DMS53 (cell line): ENCODE measurements at regions not wholly inside any gene's neighbourhood (a gene's known extent, or its start where the extent isn't known, plus 50 kb on each side); places are given as distances from the start of the nearest gene placed in this dataset.
"Not testable (repeated sequence)": the region's sequence is repeated elsewhere in the genome, so short reads cannot be mapped to it uniquely, and the experiment has no call there.

Source experiments
- DNase-seq: peaks from one replicate; lab custom pipeline; 2025; lab: John Stamatoyannopoulos, UW

DNA sequence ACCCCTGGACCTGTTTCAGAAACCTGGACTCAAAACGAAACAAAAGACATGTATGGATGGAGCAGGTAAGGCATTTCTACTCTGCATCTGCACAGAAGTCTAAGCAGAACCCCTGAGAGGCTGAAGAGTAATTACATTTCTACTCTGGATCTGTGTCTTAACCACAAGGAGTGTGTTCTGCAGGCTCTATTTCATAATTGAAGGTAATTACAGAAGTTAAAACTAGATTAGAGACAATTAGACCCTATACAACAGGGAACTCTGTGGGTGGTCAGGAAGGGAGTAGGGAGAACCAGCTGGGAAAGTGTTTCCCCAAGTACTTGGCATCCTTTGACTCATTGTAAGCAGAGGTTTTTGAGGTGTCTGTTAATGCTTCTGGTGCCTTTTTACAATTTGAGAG, 69.8 kb downstream of the IGSF1 start:
- DNase-seq = no peak

DNA sequence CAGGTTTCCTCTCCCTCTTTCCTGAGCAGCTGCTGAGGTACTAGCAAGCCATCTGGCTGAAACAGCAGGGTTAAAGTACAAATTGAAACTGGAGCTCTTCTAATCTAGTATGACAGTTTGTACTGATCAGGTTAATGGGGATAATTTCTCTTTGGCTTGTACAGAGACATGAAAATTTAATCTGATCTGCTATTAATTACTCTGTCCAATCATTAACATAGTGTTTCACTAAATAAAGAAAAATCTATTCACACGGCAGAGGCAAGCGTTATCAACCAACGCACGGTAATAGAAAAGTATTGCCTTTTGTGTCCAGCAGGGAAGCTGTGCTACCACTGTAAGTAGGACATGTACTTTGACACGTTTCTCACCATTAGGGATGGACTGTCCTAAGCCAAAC, 71.1 kb downstream of the IGSF1 start:
- DNase-seq = peak; percentile 1

DNA sequence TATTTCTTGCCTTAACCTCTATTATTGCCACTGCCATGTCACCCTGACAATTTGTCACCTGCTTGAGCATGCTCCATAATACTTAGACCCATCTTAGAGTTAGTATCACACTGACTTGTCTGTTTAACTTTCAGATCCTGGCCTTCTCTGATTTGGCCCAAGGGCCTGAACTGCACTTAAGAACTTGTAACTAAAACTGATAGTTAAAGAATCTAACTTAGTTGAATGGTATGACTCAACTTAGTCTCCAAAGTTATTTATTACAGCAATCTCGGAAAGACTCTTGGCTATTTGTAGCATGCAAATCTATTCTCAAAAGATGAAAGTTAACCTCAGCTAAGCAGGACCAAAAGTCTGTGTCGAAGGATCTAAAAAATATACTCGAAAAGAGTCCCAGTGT, 72.3 kb downstream of the IGSF1 start:
- no peak for DNase-seq

DNA sequence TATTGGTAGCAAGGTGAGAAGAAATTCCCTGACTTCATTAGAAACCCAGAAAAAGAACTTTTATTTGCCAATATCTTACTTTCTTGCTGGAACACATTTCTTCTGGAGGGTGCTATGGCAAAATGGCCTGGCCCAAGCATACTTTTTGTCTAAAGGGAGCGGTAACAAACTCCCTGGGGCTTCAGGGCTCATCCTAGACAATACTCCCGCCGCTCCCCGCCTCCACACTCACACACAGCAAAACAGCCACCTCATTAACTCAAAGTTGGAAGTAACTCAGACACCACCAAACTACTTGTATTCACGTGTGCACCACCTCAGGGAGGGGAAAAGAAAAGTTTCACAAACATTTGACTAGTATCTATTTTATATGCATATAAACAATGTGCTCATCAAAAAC, 75.7 kb downstream of the IGSF1 start:
- DNase-seq = no peak

DNA sequence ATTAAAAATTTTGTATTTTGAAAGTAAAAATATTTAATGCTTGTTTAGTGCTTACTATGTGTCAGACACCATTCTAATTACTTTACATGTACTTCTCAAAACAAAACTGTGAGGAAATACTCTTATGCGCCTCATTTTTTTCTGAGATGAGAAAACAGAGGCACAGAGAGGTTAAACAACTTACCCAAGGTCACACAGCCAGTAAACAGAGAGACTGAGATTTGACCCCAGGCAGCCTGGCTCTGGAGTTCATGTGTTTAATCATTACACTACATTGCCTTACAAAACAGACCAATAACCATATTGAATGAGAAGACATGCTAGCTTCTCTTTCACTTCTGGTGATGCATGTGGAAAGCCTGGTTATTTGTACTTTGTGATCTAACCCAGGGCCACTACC, 86.3 kb downstream of the IGSF1 start:
- no peak for DNase-seq

- no peak for DNase-seq
Measured at GRCh38 chrX:131201986-131202385, 87.1 kb downstream of the IGSF1 start.

- DNase-seq = peak; percentile 85
Measured at GRCh38 chrX:131199091-131199490, 90.0 kb downstream of the IGSF1 start.

GRCh38 chrX:131187206-131187605, 101.9 kb downstream of the IGSF1 start:
- no peak for DNase-seq

DNA sequence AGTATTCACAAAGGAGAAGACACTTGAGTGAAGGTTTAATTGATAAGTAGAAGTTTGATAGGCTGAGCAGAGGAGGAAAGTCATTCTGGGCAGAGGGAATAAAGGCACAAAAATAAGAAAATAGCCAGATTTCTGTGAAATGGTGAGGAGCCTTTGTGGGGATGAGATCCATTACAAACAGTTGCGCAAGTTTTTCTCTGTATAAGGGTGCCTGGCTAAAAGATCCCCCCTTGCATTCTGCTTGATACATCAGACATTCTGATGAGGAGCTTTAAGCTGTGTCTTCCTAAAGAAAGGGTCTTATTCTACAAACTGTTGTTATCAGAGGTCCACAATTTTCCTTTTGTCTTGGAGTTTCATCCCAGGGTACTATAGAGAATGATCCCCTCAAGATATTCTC, 112.0 kb downstream of the ARHGAP36 start:
- DNase-seq = no peak

GRCh38 chrX:131163645-131164044, 105.5 kb downstream of the ARHGAP36 start:
- not testable (repeated sequence) for DNase-seq

DNA sequence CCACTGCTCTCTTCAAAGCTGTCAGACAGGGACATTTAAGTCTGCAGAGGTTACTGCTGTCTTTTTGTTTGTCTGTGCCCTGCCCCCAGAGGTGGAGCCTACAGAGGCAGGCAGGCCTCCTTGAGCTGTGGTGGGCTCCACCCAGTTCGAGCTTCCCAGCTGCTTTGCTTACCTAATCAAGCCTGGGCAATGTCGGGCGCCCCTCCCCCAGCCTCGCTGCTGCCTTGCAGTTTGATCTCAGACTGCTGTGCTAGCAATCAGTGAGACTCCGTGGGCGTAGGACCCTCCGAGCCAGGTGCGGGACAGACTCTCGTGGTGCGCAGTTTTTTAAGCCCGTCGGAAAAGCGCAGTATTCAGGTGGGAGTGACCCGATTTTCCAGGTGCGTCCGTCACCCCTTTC, 99.5 kb downstream of the ARHGAP36 start:
- DNase-seq = peak; percentile 5

GRCh38 chrX:131146702-131147101, 88.6 kb downstream of the ARHGAP36 start:
- no peak for DNase-seq
